ENCODE measurements at regions not wholly inside any gene's neighbourhood (a gene's known extent, or its start where the extent isn't known, plus 50 kb on each side); places are given as distances from the start of the nearest gene placed in this dataset.

- TF ChIP-seq POLR2A (IDR thresholded peaks at IDR 0.05; ENCODE audit: extremely low read depth, insufficient read length) (no peak), CTCF (IDR thresholded peaks at IDR 0.05; ENCODE audit: low read depth, low read length) (no peak)
Measured at GRCh38 chr3:173257797-173258196, 116.8 kb upstream of the SPATA16 start.
